NT2/D1 (cell line): ENCODE measurements at regions not wholly inside any gene's neighbourhood (a gene's known extent, or its start where the extent isn't known, plus 50 kb on each side); places are given as distances from the start of the nearest gene placed in this dataset.

ENCODE experiments used
- DNase-seq: peaks from one replicate; pipeline ENCODE4 v3.0.0-alpha.2; 2011; ENCODE audit warnings: low read depth, low spot score
- H3K27me3 ChIP-seq: 2 replicates; pipeline ENCODE4 v1.6.0; 2011; ENCODE audit warnings: mild to moderate bottlenecking; ENCODE audit not compliant: insufficient read length, insufficient read depth
- H3K36me3 ChIP-seq: 2 replicates; pipeline ENCODE4 v1.6.1; 2011; ENCODE audit warnings: mild to moderate bottlenecking, low read length, mixed read lengths; ENCODE audit not compliant: insufficient read depth, insufficient read length
- H3K4me1 ChIP-seq: 2 replicates; pipeline ENCODE4 v1.5.1; 2011; ENCODE audit not compliant: insufficient read depth, insufficient read length
- H3K4me3 ChIP-seq: 2 replicates; pipeline ENCODE4 v1.5.1; 2011; ENCODE audit warnings: low read depth; ENCODE audit not compliant: insufficient read length
- H3K9ac ChIP-seq: 2 replicates; pipeline ENCODE4 v1.6.0; 2011; ENCODE audit warnings: low read depth; ENCODE audit not compliant: insufficient read length
- H3K9me3 ChIP-seq: 2 replicates; pipeline ENCODE4 v1.5.1; 2011; ENCODE audit warnings: mild to moderate bottlenecking, low read length; ENCODE audit not compliant: insufficient read depth
- SUZ12 ChIP-seq: IDR thresholded peaks from 2 replicates; pipeline ENCODE4 v1.6.1; 2011; ENCODE audit not compliant: insufficient read length, insufficient read depth; ENCODE audit errors: extremely low read depth
- YY1 ChIP-seq: IDR thresholded peaks from 2 replicates; pipeline ENCODE4 v1.6.1; 2011; ENCODE audit not compliant: insufficient read length, insufficient read depth
- ZNF274 ChIP-seq: IDR thresholded peaks from 2 replicates; pipeline ENCODE4 v1.6.1; 2011; ENCODE audit warnings: mild to moderate bottlenecking, low read depth, low read length

- DNase-seq = no peak
- no peaks in the 10 kb centered on the region for H3K27me3 ChIP-seq
- H3K4me1 ChIP-seq = no peaks in the 10 kb centered on the region
- H3K9ac ChIP-seq = no peak overlapping the region
- H3K9me3 ChIP-seq = no peaks in the 10 kb centered on the region
- TF ChIP-seq SUZ12 = no peak
- TF ChIP-seq YY1 = no peak
- TF ChIP-seq ZNF274 = no peak
- no peaks in the 10 kb centered on the region for H3K36me3 ChIP-seq
- H3K4me3 ChIP-seq = no peak overlapping the region
These were observed 96.3 kb upstream of the SPRY2 start for GRCh38 chr13:80437231-80437630.

GRCh38 chr13:80436571-80437169 lies 95.7 kb upstream of the SPRY2 start:
- TF ChIP-seq YY1 (no peak), SUZ12 (no peak)

DNA sequence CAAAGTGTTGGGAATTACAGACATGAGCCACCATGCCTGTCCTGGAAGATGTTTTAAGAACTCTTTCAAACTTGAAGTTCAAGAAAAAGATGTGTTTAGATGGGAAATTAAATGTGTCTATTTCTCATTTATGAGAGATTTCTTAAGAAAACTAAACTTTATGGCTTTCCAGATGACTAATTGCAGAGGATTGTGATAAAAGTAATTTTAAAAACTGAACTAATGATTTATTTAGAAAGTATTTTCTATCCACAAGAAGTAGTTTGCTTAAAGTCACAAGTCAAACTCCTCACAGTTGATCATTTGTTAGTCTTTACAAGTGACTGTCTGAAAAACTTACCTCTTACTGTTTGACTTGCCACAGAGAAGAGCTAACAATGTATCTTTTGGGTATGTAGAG lies 89.6 kb upstream of the SPRY2 start:
- no peak overlapping the region for H3K4me3 ChIP-seq
- TF ChIP-seq ZNF274 (no peak), SUZ12 (no peak)
- H3K36me3 ChIP-seq = no peaks in the 10 kb centered on the region
- H3K27me3 ChIP-seq = no peaks in the 10 kb centered on the region
- no peaks in the 10 kb centered on the region for H3K9me3 ChIP-seq
- no peak for DNase-seq
- no peak overlapping the region for H3K9ac ChIP-seq
- H3K4me1 ChIP-seq = no peaks in the 10 kb centered on the region

More at GRCh38 chr13:80436571-80437169, 95.7 kb upstream of the SPRY2 start:
- no peaks in the 10 kb centered on the region for H3K27me3 ChIP-seq
- no peaks in the 10 kb centered on the region for H3K36me3 ChIP-seq
- no peaks in the 10 kb centered on the region for H3K4me1 ChIP-seq
- no peak for DNase-seq
- no peak overlapping the region for H3K4me3 ChIP-seq
- H3K9me3 ChIP-seq = no peaks in the 10 kb centered on the region
- H3K9ac ChIP-seq = no peak overlapping the region

GRCh38 chr13:80428349-80429096 lies 87.6 kb upstream of the SPRY2 start:
- H3K9me3 ChIP-seq = peaks cover 14% of the 10 kb centered on the region
- TF ChIP-seq SUZ12 = no peak
- TF ChIP-seq ZNF274 = no peak
- no peak for TF ChIP-seq YY1
- H3K4me1 ChIP-seq = no peaks in the 10 kb centered on the region
- DNase-seq = no peak
- H3K27me3 ChIP-seq = no peaks in the 10 kb centered on the region
- no peak overlapping the region for H3K9ac ChIP-seq
- no peaks in the 10 kb centered on the region for H3K36me3 ChIP-seq
- no peak overlapping the region for H3K4me3 ChIP-seq

DNA sequence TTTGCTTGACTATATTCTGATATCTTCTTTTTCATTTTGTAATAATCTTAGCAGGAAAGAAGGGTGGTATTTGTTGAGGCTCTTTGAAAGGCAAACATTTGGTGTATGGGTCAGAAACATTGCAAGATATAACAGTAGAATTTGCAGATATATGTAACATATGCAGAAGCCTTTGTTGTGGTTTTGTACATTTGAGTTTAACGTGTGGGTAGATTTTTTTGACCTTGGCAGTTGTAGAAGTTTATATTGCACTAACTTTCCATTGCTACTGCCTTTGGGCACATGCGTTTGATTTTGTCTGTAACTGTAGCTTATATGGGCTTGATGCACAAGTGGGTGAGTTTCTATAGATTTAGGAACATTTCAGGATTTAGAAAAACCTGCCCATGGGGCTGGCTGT lies 78.5 kb upstream of the SPRY2 start:
- H3K9me3 ChIP-seq = peaks cover 16% of the 10 kb centered on the region
- DNase-seq = no peak
- H3K36me3 ChIP-seq = no peaks in the 10 kb centered on the region
- H3K4me1 ChIP-seq = no peaks in the 10 kb centered on the region
- H3K27me3 ChIP-seq = no peaks in the 10 kb centered on the region
- no peak overlapping the region for H3K4me3 ChIP-seq
- TF ChIP-seq YY1 (no peak), SUZ12 (no peak), ZNF274 (no peak)
- H3K9ac ChIP-seq = no peak overlapping the region

DNA sequence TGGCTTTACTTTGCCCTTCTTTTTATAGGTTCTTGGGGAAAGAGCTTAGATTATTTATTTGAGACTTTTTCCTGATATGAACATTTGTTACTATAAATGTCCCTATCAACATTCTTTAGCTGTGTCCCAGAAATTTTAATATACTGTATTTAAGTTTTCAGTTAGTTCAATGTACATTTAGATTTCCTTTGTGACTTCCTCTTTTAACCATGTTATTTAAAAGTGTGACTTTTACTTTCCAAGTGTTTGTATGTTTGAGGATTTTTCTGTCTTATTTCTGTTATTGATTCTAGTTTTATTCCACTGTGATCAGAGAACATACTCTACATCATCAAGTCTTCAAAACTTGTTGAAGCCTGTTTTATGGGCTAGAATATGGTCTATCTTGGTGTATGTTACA lies 72.7 kb upstream of the SPRY2 start:
- H3K27me3 ChIP-seq = no peaks in the 10 kb centered on the region
- no peaks in the 10 kb centered on the region for H3K9me3 ChIP-seq
- no peaks in the 10 kb centered on the region for H3K36me3 ChIP-seq
- DNase-seq = no peak
- no peaks in the 10 kb centered on the region for H3K4me1 ChIP-seq
- H3K4me3 ChIP-seq = no peak overlapping the region
- H3K9ac ChIP-seq = no peak overlapping the region
- TF ChIP-seq YY1 (no peak), ZNF274 (no peak), SUZ12 (no peak)

DNA sequence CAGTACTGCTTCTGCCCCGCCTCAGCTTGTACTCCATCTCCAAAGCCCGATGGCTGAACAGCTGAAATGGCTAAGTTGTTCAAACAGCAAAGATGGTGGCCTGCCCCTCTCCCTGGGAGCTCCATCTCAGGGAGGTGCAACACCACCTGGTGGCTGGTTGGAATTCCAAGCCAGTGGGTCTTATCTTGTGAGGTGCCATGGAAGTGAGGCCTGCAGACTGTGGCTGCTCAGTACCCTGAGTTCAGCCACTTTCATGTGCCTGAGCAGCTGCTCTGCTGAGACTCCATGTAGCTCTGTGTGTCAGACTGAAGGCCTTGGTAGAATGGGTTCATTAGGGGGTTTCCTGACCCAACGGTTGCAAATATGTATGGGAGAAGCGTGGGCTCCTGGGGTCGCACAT lies 67.3 kb upstream of the SPRY2 start:
- H3K9me3 ChIP-seq = no peaks in the 10 kb centered on the region; the same call in 1 of the 2 replicates
- DNase-seq = no peak
- H3K36me3 ChIP-seq = no peaks in the 10 kb centered on the region
- H3K27me3 ChIP-seq = no peaks in the 10 kb centered on the region
- TF ChIP-seq SUZ12 (no peak), ZNF274 (no peak)
- no peak overlapping the region for H3K9ac ChIP-seq
- no peak overlapping the region for H3K4me3 ChIP-seq
- H3K4me1 ChIP-seq = no peaks in the 10 kb centered on the region
